ENCODE measurements at regions not wholly inside any gene's neighbourhood (a gene's known extent, or its start where the extent isn't known, plus 50 kb on each side); places are given as distances from the start of the nearest gene placed in this dataset.
A peak's percentile ranks its signal among the peaks of the same experiment; 100 is the strongest.

DNA sequence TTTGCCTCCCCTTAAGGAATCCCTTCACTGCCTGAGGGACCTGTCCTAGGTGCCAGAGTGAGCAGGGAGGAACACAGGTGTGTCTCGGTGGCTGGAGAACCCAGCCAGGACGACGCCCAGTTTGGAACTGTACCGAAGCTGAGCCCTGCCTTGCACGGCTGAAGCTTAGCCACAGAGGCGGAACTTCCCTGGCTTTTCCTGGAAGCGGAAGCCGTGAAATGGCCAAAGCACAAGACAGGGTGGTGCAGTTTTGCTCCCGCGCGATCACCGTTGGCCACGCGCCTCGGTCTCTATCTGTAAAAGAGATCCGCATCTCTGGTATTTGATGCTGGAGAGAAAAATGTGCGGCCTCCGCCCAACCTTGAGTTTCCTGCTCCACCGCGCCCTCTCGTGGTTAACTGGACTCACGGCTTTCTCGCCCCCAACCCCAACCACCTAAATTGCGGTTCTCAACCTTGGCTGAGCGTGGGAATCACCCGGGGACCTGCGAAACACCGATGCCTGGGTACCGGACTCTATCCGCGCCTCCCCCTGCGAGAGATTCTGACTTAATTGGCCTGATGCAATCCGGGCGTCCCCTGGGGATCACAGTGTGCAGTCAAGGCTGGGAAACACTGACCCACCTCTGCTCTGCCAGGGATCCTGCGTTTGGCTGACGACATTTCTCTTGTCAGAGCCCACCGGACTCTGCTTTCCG, 70.7 kb upstream of the ABHD2 start (continued):
- TF ChIP-seq ZSCAN4 (tag by site-specific recombination; IDR thresholded peaks at IDR 0.05): no peak
- no peak for TF ChIP-seq ZNF146 (tag by site-specific recombination; IDR thresholded peaks at IDR 0.05)
- no peak for TF ChIP-seq ZNF211 (tag by site-specific recombination; IDR thresholded peaks at IDR 0.05; ENCODE audit: low read depth)
- no peak for TF ChIP-seq RBAK (tag by site-specific recombination; IDR thresholded peaks at IDR 0.05)
- TF ChIP-seq ZNF16 (tag by site-specific recombination; IDR thresholded peaks at IDR 0.05; ENCODE audit: low read depth): no peak
- TF ChIP-seq ZNF677 (tag by site-specific recombination; IDR thresholded peaks at IDR 0.05): no peak
- TF ChIP-seq ZNF654 (tag by site-specific recombination; IDR thresholded peaks at IDR 0.05; ENCODE audit: low read depth): peak; percentile 64
- TF ChIP-seq ZBTB20 (tag by site-specific recombination; IDR thresholded peaks at IDR 0.05): peak; percentile 100
- peak; percentile 44; the same call in 1 of the 2 replicates for TF ChIP-seq ATF2 (tag by site-specific recombination; IDR thresholded peaks at IDR 0.05; ENCODE audit: low read depth)
- TF ChIP-seq, protein P1, sequence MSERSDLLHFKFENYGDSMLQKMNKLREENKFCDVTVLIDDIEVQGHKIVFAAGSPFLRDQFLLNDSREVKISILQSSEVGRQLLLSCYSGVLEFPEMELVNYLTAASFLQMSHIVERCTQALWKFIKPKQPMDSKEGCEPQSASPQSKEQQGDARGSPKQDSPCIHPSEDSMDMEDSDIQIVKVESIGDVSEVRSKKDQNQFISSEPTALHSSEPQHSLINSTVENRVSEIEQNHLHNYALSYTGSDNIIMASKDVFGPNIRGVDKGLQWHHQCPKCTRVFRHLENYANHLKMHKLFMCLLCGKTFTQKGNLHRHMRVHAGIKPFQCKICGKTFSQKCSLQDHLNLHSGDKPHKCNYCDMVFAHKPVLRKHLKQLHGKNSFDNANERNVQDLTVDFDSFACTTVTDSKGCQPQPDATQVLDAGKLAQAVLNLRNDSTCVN (tag by site-specific recombination; optimal IDR thresholded peaks at IDR 0.05): peak; percentile 40
- TF ChIP-seq PATZ1 (tag by site-specific recombination; IDR thresholded peaks at IDR 0.05): peak; percentile 94
- TF ChIP-seq ZNF362 (tag by site-specific recombination; IDR thresholded peaks at IDR 0.05): no peak
- peak; percentile 90 for TF ChIP-seq ZNF660 (tag by site-specific recombination; IDR thresholded peaks at IDR 0.05)

DNA sequence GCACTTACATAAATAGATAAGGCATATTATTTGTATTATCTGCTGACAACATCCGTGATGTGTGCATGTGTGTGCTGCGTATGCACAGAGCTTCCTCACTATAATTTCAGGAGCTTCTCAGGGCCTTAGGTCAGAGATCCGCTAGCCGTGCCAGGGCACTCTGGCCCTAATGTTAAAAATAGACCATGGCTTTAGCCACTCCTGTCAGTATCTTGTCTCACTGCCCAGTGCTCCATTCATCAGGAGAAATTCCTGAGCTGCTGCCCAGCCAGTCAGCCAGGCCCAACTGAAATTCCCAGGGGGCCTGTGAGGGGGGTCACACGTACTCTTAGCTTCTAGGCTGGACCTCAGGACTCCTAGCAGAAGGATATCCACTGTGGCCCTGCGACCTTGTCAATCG, 70.0 kb upstream of the ABHD2 start:
- peaks cover 1% of the 10 kb centered on the region; the same call in 1 of the 2 replicates for H3K9me3 ChIP-seq (ENCODE audit: control insufficient read depth, insufficient read depth, low read depth, low read length)
- ChIA-PET CTCF (interaction anchor here (0.6 to 6.0 kb wide), 15 partner anchors 11 to 552 kb away, joined by 3 to 65 read pairs (median 4); no protein-coding TSS in a partner anchor), POLR2A (no interaction called here)
- no peaks in the 10 kb centered on the region for H3K36me3 ChIP-seq (ENCODE audit: control insufficient read depth in 2 of 2, insufficient read depth in 1 of 2, low read length in 2 of 2)
- no peaks in the 10 kb centered on the region for H3K4me1 ChIP-seq (ENCODE audit: control insufficient read depth, insufficient read depth, low read length)
- no peak overlapping the region for H3K27ac ChIP-seq (ENCODE audit: extremely low read depth, low read depth, low read length)
- no peak overlapping the region for H3K4me3 ChIP-seq (ENCODE audit: low read depth, low read length)
- TF ChIP-seq ZSCAN30 (tag by site-specific recombination; IDR thresholded peaks at IDR 0.05) (no peak), PATZ1 (tag by site-specific recombination; IDR thresholded peaks at IDR 0.05) (no peak), ZNF626 (tag by site-specific recombination; IDR thresholded peaks at IDR 0.05) (no peak), ZNF311 (tag by site-specific recombination; IDR thresholded peaks at IDR 0.05; ENCODE audit: borderline replicate concordance) (no peak), ZNF488 (tag by site-specific recombination; IDR thresholded peaks at IDR 0.05) (no peak), ZNF571 (tag by site-specific recombination; IDR thresholded peaks at IDR 0.05) (no peak)

Data from HEK293 (cell line).